DMS53 treated with DMSO at 0.1 percent for 48 hours (cell line): ENCODE measurements at regions not wholly inside any gene's neighbourhood (a gene's known extent, or its start where the extent isn't known, plus 50 kb on each side); places are given as distances from the start of the nearest gene placed in this dataset.

Source experiments
- DNase-seq: peaks from one replicate; lab custom pipeline; 2025; ENCODE audit not compliant: unreplicated experiment; lab: John Stamatoyannopoulos, UW

GRCh38 chr14:61940666-61941420 lies 178.6 kb downstream of the SNAPC1 start:
- no peak for DNase-seq

GRCh38 chr14:61941421-61942150 lies 179.4 kb downstream of the SNAPC1 start:
- DNase-seq, result no peak

- no peak for DNase-seq
These were observed 186.2 kb downstream of the SNAPC1 start for GRCh38 chr14:61948376-61948775.

- DNase-seq, result no peak
These were observed 188.1 kb downstream of the SNAPC1 start for GRCh38 chr14:61950340-61950739.

GRCh38 chr14:61953602-61954001 lies 191.4 kb downstream of the SNAPC1 start:
- DNase-seq, result no peak

GRCh38 chr14:61954306-61954705 lies 192.1 kb downstream of the SNAPC1 start:
- no peak for DNase-seq

GRCh38 chr14:61956517-61956916 lies 194.3 kb downstream of the SNAPC1 start:
- no peak for DNase-seq

GRCh38 chr14:61959348-61959747 lies 197.1 kb downstream of the SNAPC1 start:
- no peak for DNase-seq

- DNase-seq, result no peak
These were observed 199.1 kb downstream of the SNAPC1 start for GRCh38 chr14:61961369-61961768.

GRCh38 chr14:61963926-61964325 lies 201.7 kb downstream of the SNAPC1 start:
- no peak for DNase-seq

GRCh38 chr14:61965030-61965745 lies 203.0 kb downstream of the SNAPC1 start:
- no peak for DNase-seq

GRCh38 chr14:61968207-61968606 lies 206.0 kb downstream of the SNAPC1 start:
- DNase-seq, result no peak

GRCh38 chr14:61972711-61973110 lies 210.5 kb downstream of the SNAPC1 start:
- DNase-seq, result no peak

- DNase-seq, result no peak
These were observed 211.8 kb downstream of the SNAPC1 start for GRCh38 chr14:61973981-61974380.

GRCh38 chr14:61977217-61977616 lies 215.0 kb downstream of the SNAPC1 start:
- no peak for DNase-seq

- DNase-seq, result no peak
These were observed 226.0 kb downstream of the SNAPC1 start for GRCh38 chr14:61988240-61988639.

GRCh38 chr14:61992139-61992538 lies 229.9 kb downstream of the SNAPC1 start:
- DNase-seq, result no peak

GRCh38 chr14:61992926-61993325 lies 230.7 kb downstream of the SNAPC1 start:
- no peak for DNase-seq

GRCh38 chr14:61994589-61994988 lies 232.4 kb downstream of the SNAPC1 start:
- DNase-seq, result no peak

GRCh38 chr14:61996753-61997152 lies 234.5 kb downstream of the SNAPC1 start:
- no peak for DNase-seq

GRCh38 chr14:61997161-61997560 lies 234.9 kb downstream of the SNAPC1 start:
- DNase-seq, result no peak

- DNase-seq, result no peak
These were observed 239.7 kb downstream of the SNAPC1 start for GRCh38 chr14:62001963-62002362.
